Stimulated activated CD4-positive, alpha-beta T cell treated with anti-CD3 and anti-CD28 coated beads, Interleukin-4, amount 100 ng/mL, for 48 hours (primary cell): ENCODE measurements at regions not wholly inside any gene's neighbourhood (a gene's known extent, or its start where the extent isn't known, plus 50 kb on each side); places are given as distances from the start of the nearest gene placed in this dataset.
"Not testable (repeated sequence)": the region's sequence is repeated elsewhere in the genome, so short reads cannot be mapped to it uniquely, and the experiment has no call there.

Experiments used
- DNase-seq, 2 donors: peaks; one replicate each; pipeline ENCODE4 v3.0.0-alpha.2; 2020; ENCODE audit warnings: low read depth in 2 of 2

DNA sequence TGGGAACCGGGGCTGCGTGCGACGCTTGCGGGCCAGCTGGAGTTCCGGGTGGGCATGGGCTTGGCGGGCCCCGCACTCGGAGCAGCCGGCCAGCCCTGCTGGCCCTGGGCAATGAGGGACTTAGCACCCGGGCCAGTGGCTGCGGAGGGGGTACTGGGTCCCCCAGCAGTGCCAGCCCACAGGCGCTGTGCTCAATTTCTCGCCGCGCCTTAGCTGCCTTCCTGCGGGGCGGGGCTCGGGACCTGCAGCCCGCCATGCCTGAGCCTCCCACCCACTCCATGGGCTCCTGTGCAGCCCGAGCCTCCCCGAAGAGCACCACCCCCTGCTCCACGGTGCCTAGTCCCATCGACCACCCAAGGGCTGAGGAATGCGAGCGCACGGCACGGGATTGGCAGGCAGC, 63.8 kb downstream of the PLXNA1 start:
- not testable (repeated sequence) for DNase-seq

DNA sequence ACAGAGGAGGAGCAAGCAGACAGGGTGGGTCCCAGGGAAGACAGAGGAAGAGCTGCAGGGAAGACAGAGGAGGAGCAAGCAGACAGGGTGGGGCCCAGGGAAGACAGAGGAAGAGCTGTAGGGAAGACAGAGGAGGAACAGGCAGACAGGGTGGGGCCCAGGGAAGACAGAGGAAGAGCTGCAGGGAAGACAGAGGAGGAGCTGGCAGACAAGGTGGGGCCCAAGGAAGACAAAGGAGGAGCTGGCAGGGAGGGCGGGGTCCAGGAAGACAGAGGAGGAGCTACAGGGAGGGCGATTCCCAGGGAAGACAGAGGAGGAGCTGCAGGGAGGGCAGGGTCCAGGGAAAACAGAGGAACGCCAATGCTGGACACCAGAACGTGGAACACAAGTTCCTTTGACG, 66.5 kb downstream of the PLXNA1 start:
- no peak for DNase-seq

DNA sequence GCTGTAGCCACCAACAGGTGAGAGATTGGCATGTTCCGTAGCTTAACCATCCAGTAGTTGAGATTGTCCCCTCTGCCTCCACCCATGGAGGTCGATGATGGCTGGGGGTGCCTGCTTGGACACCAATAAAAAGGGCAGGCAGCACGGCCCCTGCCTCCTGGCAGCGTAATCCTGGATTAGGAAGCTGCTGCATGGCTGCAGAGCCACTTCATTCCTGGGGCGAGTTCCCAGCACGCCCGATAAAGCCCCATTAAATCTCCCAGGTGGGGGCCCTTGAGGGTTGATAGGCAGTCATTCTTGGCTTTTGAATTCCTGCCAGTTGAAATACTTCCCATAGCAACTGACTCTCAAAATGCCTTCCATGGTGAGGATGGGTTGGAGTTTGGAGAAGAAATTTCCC, 67.8 kb downstream of the PLXNA1 start:
- DNase-seq: no peak

DNA sequence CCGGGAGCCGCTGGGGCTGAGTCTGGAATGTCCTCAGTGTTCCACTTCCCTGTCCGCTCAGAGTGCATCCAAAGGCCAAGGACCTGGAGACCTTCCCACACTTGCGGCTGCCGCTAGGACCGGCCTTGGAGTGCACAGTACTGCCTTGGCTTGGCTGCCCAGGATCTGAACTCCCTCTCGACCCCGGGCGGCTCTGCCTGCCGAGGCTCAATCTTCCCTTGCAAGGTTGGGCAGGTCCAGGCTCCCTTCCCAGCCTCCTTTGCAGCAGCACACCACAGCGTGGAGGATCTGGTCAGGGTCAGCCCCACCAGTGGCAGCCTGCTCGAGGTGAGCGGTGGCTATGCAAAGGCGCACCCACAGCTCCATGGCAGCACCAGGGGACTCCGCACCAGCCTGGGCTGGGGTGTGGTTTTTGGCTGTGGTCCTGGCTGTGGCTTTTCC, 69.2 kb downstream of the PLXNA1 start:
- no peak for DNase-seq

DNA sequence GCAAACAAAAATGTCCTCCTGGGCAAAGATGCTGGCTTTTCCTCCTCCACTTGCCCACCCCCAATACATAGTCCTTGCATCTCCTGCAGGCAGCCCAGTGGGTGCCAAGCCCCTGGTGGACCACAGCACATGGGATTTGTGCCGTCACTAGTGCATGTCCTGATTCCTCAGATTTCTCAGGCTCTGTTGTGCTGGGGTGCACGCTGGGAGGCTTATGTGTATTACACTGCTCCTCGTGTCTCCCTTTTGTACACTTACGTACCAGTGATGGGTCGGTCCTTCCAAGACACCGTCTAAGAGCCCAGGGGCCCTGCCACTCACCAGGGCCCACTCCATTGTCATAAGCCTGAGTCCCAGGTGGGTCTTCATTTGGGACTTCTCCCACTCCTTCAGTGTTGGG, 70.1 kb downstream of the PLXNA1 start:
- DNase-seq: no peak

DNA sequence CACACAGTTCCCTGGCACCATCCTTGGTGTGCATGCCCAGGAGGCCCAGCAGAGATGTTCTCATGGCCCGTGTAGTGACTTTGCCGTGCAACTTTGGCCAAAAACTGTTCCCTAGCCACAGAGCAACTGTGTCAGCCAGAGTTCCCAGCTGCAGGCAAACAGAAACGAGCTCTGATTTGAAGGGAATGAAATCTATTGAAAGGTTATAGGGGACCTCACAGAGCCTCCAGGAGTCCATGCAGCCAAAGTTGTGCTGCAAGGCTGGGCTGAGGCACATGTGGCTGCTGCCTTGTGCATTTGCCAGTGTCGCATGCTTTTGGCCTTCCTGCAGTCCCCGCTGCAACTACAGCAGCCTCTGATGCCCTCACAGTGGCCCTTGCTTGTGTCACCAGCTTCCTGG, 70.5 kb downstream of the PLXNA1 start:
- no peak for DNase-seq

DNA sequence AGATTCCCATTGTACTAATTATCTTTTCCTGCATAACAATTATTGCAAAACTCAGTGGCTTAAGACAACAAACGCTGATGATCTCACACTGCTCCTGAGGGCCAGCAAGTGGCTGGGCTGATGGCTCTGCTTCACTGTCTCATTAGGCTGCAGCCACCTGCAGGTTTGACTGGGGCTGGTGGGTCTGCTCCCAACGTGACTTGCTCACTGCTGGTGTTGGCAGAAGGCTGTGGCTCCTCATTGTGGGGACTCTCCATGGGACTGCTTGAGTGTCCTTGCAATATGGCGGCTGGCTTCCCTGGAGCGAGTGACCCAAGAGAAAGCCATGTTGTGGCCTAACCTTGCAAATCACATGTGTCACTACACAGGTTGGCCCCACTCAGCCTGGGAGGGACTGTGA, 71.1 kb downstream of the PLXNA1 start:
- no peak for DNase-seq

DNA sequence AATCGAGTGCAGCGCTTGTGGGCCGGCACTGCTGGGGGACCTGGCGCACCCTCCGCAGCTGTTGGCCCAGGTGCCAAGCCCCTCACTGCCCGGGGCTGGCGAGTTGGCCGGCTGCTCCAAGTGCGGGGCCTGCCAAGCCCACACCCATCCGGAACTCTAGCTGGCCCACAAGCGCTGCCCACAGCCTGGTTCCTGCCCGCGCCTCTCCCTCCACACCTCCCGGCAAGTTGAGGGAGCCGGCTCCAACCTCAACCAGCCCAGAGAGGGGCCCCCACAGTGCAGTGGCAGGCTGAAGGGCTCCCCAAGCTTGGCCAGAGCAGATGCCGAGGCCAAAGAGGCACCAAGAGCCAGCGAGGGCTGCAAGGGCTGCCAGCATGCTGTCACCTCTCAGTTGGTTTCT, 73.4 kb downstream of the PLXNA1 start:
- DNase-seq: no peak

DNA sequence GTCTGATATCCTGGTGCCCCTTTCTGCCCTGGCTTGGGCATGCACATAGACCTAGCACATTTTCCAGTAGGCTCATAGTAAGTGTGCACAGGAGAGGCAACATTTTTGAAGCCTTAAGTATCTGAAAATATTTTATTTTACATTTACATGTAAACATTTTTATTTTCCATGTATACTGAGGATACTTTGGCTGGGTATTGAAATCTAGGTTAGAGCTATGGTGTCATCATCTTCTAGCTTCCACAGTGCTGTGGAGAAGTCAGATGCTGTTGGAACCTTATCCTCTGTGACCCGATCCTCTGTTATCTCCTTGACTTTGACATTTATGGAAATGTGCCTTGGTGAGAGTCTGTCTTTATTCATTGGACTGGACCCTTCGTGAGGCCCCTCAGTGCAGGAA, 74.1 kb downstream of the PLXNA1 start:
- DNase-seq: no peak

DNA sequence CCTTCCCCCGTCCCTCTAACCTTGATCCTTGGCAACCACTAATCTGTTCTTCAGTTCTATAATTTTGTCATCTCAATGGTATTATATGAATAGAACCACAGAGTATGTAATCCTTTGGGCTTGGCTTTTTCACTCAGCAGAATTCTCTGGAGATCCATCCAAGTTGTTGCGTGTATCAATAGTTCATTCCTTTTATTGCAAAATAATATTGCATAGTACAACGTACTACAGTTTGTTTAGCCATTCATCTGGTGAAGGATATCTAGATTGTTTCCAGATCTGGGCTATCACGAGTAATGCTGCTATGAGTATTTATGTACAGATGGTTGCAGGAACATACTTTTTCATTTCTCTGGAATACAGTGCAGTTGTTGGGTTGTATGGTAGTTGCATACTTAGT, 76.2 kb downstream of the PLXNA1 start:
- DNase-seq: no peak

DNA sequence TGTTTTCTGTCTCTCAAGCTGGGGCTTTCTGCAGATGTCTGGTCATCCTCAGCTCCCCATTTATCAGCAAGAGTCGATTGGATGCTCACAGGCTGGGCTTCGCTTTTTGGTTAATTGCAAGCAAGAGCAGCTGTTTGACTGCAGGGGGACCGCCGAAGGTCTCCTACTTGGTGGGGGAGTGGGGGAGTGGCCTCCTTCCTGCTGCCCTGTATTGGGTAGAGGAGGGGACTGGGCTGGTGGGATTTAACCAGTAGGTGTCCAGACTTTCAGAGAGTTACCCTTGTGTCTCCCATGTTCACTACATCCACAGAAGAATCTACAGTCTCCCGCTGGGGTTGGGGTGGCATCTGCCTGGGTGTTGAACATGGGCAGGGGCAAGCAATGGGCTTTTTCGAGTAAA, 78.7 kb downstream of the PLXNA1 start:
- no peak for DNase-seq

DNA sequence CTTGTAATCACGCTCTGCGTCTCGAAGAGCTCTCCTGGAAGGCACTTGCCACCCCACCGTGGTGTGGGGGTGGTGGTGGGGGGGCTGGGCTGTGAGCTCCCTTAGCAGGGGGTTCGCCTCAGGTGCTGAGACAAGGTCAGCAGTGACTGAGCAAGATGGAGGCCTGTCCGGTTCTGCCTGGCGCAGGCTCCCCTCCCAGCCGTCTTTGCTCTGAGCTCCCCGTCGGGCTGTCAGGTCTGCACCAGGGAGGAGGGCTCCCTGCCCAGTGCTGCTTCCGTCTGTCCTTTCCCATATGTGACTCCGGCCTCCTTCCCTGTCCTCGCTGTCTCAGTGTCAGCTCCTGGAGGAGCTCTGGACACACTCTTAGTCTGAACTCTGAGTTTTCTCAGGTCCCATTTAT, 80.0 kb downstream of the PLXNA1 start:
- DNase-seq: no peak

DNA sequence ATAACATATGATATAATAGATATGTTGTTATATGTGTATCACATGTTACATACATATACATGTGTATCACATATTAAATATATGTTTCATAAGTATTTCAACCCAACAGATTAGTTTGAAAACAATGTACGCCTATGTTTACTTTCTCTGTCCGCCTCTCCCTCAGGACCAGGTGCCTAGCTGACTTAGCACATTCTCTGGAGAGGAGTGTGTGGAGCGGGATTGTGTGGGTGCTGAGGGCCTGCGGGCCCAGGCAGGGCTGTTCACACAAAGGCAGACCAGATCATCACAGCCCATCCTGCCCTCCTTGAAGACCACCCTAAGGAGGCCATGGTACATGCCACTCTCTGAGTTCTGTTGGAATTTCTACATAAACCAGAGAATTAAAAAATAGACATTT, 81.0 kb downstream of the PLXNA1 start:
- DNase-seq: no peak

DNA sequence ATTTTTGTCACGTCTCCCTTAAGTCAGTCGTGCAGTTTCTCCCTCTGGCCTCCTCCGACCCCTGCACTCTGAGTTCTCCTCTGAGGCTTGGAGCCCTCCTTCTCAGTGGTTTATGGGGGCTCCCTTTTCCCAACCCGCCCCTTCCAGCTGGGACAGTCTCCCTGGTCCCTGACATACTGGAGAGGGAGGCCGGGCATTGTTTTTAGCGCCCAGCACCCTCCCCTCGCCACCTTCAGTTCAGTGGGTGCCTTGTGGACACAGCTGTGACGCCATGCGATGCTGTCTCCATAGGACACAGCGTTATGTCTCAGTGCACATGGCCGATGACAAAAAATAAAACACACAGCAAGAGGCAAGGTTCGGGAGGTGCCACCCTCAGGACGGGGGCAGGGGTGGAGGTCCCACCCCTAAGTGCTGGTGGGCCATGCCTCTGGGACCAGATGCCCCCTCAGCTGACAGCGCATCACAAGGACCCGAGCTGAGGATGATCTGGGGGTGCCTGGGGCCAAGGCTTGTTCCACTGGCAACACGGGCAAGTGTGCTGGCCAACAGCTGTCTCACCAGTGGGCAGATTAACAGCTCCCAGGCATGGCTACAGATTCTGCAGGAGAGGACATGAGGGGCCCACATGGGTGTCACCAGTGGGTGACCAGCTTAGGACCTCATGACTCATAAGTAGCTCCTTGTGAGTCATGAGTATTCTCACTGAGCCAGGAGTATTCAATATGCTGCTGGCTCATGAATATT, 81.6 kb downstream of the PLXNA1 start:
- no peak for DNase-seq

DNA sequence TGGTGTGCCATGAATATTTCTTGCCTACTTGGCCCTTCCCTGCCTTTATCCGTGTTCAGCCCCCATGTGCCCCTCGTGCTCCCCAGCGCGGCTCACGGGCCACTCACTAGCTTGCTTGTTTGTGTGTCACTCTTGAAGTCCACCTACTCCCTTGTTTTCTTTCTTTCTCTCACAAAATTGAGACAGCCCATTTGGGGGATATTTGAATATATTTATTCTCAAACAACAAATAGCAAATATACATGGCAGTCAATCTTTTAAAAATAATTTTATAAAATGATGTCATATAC, 82.2 kb downstream of the PLXNA1 start:
- no peak for DNase-seq

DNA sequence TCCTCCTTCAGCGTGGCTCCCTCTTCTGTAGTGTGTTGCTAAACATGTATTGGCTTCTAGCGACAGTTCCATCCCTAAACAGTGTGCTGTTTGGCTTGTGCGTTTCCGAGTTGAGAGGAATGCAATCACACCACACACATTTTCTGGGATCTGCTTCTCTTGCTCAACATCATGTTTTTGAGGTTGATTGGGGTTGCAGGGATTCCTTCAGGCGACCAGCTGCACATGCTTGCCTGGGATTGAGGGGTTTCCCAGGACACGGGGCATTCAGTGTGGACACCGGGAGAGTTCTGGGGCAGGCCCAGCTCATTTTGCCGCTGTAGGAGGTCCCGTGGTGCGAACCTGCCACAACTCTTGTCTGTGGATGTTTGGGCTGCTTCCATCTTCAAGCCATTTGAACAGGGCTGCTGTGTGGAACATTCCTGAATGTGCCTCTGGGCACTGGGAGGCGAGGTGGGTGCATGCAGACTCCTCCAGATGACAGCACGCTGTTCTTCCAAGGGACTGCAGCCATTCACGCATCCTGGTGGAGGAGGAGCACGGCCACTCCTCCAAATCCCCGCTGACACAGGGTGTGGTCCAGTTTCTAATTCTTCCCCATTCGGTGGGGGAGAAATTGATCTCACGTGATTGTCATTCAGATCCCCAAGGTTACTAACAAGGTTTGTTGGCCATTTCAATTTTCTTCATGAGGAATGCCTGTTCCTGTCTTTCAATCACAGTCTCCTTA, 82.8 kb downstream of the PLXNA1 start:
- no peak for DNase-seq

DNA sequence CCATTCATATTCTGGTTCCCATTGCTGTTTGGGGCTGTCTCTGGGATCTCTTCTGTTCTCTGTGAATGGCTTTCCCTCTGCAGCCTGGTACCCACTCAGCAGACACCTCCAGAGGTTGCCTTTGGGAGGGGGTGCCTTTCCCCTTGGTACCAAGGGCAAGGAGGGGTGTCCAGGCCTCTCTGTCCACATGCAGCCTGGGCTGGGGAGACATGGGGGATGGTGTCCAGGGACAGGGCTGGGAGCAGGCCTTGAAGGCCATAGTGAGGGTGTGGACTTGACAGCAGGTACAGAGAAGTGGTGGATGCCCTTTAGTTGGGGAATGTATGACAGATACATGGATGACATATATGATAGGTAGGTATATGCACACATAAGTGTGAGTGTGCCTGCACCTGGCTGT, 83.7 kb downstream of the PLXNA1 start:
- no peak for DNase-seq

DNA sequence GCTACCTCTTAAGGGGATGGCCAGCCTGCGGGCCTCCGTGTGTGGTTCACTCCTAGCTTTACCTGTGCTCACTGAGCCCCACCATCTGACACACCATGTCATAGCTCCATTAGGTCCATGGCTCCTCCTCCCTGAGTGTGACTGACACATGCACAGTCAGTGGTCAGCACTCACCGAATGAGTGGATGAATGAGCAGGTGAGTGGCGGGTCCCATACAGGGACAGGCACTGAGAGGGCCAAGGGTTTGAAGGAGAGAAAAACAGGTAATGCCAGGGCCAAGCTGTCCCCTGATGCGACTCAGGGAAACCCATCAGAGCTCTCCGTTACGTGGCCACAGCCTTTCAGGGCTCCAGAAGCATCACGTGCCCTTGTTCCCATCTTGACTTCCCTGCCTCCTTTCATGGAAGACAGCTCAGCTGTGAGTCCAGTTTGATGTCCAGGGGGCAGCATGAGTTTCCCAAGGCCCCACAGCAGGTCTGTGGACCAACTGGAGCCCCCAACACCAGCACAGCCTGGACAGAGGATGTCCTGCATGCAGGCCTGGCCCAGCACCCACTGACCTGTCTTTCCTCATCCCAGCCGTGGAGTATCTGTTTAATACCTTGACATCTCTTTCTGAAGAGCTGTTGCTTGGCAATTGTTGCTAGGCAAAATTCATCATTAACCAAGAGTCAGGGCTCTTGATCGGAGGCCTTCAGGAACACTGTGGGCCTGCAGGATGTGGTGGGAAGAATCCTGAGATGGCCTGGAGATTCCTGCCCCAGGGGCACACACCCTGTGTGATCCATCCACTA, 84.4 kb downstream of the PLXNA1 start:
- no peak for DNase-seq

DNA sequence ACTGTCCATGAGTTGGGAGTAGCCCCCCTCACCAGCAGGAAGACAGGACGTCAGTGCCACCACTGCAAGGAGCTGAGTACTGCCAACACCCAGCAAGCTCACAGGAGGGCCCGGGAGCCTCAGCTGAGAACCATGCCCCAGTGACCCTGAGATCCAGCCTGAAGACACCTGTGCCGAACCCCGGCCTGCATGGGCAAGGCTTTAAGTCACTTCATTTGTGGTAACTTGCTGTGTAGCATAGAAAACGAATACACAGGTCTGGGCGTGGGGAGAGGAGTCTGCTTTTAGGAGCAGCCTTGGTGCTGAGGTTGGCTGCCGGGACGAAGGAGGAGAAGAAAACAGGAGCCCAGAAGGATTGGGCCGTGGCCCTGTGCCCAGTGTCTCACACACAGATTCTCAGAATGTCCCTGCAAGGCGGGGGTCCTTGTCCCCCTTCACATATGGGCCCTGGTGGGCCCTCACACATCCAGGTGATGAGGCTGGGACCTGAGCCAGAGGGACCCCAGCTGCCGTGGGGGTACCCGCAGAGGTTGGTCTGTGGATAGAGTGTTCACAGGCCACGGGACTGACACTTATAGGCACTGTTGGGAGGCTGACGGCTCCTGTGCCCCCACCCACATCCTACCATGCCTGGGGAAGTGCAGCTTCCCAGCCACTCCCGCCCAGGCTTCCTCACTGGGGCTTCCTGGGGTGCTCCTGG, 85.3 kb downstream of the PLXNA1 start:
- DNase-seq: no peak

DNA sequence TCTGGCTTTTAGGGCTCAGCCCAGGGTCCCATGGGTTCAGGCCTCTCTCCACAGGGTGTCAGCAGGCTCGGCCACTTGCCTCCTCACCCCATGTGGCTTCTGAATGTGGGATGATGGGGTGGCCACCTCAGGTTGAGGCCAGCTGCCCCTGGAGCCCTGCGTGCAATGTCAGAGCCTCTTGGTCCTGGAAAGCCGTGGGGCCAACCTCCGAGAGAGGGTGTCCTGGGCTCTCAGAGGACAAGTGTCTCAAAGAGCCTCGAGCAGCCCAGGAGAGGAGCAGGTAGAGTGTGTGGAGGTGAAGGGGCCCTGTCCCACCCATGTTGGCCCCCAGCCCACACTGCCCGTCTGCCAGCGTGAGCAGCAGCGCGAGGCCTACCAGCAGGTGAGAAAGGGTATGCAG, 86.0 kb downstream of the PLXNA1 start:
- no peak for DNase-seq

DNA sequence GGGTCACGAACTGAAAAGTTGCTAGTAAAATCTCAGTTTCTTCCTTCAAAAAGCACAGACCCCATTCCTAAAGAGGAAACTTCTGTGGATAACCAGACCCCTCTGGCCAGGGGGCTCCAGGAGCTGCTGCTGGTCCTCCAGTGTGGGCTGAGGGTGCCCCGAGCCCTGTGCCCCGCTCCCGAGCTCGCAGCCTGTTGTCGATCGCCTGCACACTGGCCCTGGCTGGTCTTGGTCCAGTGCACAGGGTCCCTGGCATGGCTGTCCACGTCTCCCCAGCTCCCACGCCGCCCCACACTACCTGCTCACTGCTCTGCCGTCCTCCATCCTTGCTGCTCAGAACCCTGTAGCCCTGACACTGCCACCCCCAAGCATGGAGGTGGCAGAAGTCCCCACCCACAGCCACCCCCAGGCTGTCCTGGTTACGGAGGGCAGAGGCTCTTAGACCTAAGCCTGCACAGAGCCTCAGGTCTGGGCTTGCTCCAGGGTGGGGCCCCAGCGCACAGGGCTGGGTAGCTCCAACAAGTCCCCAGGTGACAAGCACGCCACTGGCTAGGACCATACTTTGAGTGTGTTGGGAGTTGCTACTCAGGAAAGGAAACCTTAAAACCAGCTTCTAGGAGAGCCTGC, 87.0 kb downstream of the PLXNA1 start:
- DNase-seq: no peak

DNA sequence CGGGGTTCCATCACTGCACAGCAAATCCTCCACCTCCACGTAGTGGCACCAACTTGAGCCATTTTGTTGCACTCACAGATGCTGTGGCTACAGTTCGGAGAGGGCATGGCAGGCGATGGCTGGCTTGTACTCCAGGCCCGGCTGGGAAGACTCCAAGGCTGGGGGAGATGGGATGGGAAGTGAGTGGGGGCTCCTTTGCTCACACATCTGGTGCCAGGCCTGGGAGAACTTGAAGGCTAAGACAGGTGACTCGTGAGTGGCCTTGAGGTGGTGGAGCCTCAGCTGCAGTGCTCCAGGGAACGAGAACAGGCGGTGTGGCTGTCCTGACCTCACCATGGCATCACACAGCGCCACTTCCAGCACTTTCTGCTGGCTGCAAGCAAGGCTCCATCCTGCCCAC, 87.9 kb downstream of the PLXNA1 start:
- DNase-seq: no peak
